ENCODE measurements at regions not wholly inside any gene's neighbourhood (a gene's known extent, or its start where the extent isn't known, plus 50 kb on each side); places are given as distances from the start of the nearest gene placed in this dataset.
"Not testable (repeated sequence)": the region's sequence is repeated elsewhere in the genome, so short reads cannot be mapped to it uniquely, and the experiment has no call there.

DNA sequence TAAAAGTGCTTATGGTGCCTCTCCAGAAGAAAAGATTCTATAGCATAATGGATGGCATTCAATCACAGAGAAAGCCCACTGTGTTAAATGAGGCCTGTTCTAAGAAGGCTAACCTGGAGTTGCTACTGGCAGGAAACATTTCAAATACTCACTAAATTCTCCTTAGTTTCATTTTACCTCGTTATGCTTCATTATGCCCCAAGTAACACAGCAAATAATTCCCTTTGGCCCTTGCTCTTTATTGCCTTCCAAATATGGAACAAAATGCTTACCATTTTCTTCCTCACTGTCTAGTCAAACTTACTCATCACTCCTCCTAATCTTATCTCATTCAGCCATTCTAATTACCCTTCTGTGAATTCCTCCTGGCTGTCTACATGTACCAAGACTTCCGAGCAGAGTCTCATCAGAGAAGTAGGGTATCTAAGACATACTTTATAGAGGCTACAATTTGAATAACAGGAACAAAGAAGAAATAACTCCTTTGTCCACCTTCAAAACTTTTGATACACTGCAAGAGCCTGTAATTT lies 292.1 kb upstream of the CLEC14A start:
- Mint-ChIP-seq H3K36me3 (ENCODE audit: low read depth) (no peaks in the 10 kb centered on the region), H3K9me3 (peaks cover 5% of the 10 kb centered on the region), H3K4me1 (ENCODE audit: low read depth) (no peaks in the 10 kb centered on the region), H3K27me3 (peaks cover 6% of the 10 kb centered on the region), H3K4me3 (no peak overlapping the region), H3K27ac (no peak overlapping the region)

DNA sequence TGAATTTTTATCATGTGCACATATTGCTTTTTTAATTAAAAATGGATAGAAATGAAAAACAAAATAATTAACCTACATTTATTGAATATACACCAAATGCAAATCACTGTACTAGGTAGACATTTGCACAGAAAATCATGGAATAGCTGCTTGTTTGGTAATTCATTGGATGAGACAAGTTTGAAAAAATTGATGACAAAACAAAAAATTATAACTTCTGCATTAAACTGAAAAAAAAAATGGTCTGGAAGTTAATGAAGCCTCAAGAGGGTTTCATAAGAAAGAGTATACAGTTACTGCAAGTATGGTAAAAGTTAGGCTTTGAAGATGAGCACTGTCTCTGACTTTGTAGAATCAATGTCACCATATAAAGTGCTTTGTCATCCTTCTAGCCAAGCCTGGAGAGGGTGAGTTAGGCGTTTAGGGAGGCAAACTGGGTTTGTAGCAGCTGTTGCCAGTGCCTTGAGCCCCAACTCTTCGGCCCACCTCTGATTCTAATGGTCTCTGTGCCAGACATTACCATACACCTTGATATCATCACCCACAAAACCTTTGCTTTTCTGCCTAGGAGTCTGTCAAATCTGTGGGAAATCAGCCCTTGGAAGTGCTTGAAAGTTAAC lies 291.1 kb upstream of the CLEC14A start:
- Mint-ChIP-seq H3K4me1 (ENCODE audit: low read depth) (no peaks in the 10 kb centered on the region), H3K27me3 (peaks cover 6% of the 10 kb centered on the region), H3K36me3 (ENCODE audit: low read depth) (no peaks in the 10 kb centered on the region), H3K9me3 (peaks cover 5% of the 10 kb centered on the region), H3K4me3 (no peak overlapping the region), H3K27ac (no peak overlapping the region)

DNA sequence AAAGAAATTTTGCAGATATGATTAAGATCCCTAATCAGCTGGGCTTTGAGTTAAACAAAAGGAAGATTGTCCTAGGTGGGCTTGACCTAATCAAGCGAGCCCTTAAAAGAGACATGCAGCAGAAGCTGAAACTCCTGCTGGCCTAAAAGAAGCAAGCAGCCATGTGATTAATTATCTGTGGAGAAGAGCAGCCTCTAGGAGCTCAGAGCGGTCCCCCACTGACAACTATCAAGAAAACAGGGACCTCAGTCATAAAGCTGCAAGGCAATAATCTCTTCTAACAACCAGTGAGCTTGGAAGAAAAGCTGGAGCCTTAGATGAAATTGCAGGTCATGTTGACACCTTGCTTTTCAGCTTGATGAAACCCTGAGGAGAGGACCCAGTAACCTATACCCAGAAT lies 288.9 kb upstream of the CLEC14A start:
- H3K27ac Mint-ChIP-seq, result no peak overlapping the region
- peaks cover 6% of the 10 kb centered on the region for H3K27me3 Mint-ChIP-seq
- no peak overlapping the region for H3K4me3 Mint-ChIP-seq
- H3K4me1 Mint-ChIP-seq (ENCODE audit: low read depth), result no peaks in the 10 kb centered on the region
- no peaks in the 10 kb centered on the region for H3K36me3 Mint-ChIP-seq (ENCODE audit: low read depth)
- H3K9me3 Mint-ChIP-seq, result peaks cover 5% of the 10 kb centered on the region

DNA sequence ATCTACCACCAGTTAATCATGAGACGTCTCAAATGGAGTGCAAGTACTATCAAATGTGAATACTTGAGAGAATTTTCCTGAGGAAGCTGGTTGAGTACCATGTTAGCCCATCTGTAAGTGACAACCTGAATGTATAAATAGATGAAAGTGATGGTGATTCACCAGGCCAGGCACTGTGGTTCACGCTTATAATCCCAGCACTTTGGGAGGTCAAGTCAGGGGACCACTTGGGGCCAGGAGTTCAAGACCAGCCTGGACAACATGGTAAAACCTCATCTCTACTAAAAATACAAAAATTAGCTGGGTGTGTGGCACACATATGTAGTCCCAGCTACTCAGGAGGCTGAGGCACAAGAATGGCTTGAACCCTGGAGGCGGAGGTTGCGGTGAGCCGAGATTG lies 288.0 kb upstream of the CLEC14A start:
- not testable (repeated sequence) for H3K36me3 Mint-ChIP-seq (ENCODE audit: low read depth); H3K9me3 Mint-ChIP-seq; H3K4me3 Mint-ChIP-seq; H3K27me3 Mint-ChIP-seq; H3K4me1 Mint-ChIP-seq (ENCODE audit: low read depth); H3K27ac Mint-ChIP-seq

DNA sequence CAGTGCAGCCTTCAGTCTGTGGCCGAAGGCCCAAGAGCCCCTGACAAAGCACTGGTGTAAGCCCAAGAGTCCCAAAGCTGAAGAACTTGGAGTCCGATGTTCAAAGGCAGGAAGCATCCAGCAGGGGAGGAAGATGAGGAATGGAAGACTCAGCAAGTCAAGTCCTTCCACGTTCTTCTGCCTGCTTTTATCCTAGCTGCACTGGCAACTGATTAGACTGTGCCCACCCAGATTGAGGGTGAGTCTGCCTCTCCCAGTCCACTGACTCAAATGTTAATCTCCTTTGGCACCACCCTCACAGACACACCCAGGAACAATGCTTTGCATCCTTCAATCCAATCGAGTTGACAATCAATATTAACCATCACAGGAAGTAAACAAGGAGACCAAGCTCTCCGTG lies 282.2 kb upstream of the CLEC14A start:
- not testable (repeated sequence) for H3K36me3 Mint-ChIP-seq (ENCODE audit: low read depth); H3K4me1 Mint-ChIP-seq (ENCODE audit: low read depth); H3K4me3 Mint-ChIP-seq; H3K27ac Mint-ChIP-seq; H3K9me3 Mint-ChIP-seq; H3K27me3 Mint-ChIP-seq

DNA sequence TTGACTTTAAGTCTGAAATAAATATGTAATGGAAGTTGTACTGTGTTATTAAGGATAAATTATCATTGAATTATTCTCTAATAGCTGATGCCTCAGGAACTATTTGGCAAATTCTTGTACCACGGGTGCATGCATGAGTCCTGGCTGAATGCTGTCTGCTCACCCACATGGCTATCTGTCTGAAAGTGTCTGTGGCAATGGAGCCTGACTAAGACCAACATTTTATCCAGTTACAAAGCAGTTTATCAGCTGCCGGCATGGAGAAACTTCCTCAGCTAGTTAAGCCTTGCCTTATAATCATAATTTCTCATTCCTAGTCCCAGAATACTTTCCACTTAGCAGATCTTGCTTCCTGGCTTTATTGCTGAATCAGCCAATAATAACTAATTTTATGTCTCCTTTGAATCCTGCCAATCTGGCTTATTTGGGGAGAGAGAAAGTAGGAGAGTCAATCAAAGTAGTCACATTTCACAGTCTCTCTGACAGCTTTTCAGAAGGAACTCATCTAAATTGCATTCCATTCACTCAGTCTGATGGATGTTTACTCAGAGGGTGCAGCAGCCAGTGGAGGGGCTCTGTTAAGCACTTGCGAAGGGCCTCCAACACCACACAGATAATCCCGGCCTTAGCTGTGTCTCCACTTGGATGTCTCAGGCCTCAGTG lies 280.6 kb upstream of the CLEC14A start:
- H3K4me1 Mint-ChIP-seq (ENCODE audit: low read depth), result no peaks in the 10 kb centered on the region
- no peaks in the 10 kb centered on the region for H3K36me3 Mint-ChIP-seq (ENCODE audit: low read depth)
- H3K27ac Mint-ChIP-seq, result no peak overlapping the region
- H3K9me3 Mint-ChIP-seq, result peaks cover 3% of the 10 kb centered on the region
- no peaks in the 10 kb centered on the region for H3K27me3 Mint-ChIP-seq
- H3K4me3 Mint-ChIP-seq, result no peak overlapping the region

DNA sequence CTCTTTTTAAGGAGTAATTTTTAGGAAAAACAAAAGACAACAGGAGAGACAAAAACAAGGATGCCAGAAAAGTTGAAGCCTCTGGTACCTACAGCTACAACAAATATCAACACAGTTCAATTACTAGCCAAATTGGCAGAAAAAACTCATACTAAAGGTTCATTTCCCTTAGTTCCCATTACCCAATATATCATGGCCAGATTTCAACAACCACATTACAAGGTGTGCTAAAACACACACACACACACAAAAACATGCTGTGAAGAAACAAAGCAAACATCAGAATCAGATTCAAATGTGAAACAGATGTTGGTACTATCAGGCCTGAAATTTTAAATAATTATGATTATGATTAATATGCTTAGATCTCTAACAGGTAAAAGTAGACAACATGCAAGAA lies 272.7 kb upstream of the CLEC14A start:
- no peak overlapping the region for H3K4me3 Mint-ChIP-seq

DNA sequence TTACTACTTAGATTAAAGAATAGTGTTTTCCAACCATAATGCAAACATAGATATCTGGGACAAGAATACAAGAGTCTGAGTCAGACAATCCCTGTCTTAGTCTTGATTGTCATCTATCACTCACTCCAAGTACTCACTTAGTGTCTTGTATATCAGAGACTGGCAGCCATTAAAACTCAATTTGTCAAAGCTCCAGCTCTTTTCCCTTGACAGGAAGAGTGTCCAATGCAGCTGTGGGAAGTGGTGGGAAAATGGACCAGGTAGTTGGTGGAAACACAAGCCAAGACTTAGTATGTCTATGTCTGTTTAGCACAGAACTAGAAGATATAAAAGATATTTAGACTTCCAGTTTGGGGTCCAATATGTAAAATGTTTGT lies 271.6 kb upstream of the CLEC14A start:
- no peaks in the 10 kb centered on the region for H3K36me3 Mint-ChIP-seq (ENCODE audit: low read depth)
- no peaks in the 10 kb centered on the region for H3K27me3 Mint-ChIP-seq
- no peaks in the 10 kb centered on the region for H3K4me1 Mint-ChIP-seq (ENCODE audit: low read depth)
- H3K9me3 Mint-ChIP-seq, result no peaks in the 10 kb centered on the region
- H3K27ac Mint-ChIP-seq, result no peak overlapping the region
- H3K4me3 Mint-ChIP-seq, result no peak overlapping the region

More for the DNA sequence above, 272.7 kb upstream of the CLEC14A start:
- H3K4me1 Mint-ChIP-seq (ENCODE audit: low read depth), result no peaks in the 10 kb centered on the region
- H3K36me3 Mint-ChIP-seq (ENCODE audit: low read depth), result no peaks in the 10 kb centered on the region
- H3K27me3 Mint-ChIP-seq, result no peaks in the 10 kb centered on the region
- no peak overlapping the region for H3K27ac Mint-ChIP-seq
- no peaks in the 10 kb centered on the region for H3K9me3 Mint-ChIP-seq

DNA sequence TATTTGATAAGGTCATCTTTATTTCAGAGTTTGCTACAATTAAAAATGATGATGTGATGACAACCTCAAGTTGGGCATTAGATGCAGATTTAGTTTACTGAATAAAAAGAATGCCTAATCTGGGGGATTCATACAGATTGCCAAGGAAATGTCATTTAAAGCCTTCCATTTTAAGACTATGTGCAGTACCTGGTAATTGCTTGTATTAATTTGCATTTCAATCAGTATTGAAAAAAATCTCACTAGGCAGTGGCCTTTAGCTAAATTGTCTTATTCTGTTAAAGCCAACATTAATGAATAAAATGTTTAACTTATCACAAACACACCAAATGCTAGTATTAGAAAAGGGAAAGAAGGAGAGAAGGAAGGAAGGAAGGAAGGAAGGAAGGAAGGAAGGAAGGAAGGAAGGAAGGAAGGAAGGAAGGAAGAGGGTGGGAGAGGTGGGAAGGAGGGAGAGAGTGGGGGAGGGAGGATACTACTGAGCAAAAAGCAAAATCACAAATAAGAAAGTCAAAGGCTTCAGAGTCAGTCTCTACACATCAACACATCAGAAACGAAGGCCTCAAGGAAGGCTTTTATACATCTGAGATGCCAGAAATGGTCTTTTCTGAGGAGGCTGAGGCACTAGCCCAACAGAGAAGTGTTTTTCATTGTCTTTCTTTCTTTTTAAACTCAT lies 271.1 kb upstream of the CLEC14A start:
- Mint-ChIP-seq H3K4me3 (no peak overlapping the region), H3K27ac (no peak overlapping the region), H3K36me3 (ENCODE audit: low read depth) (no peaks in the 10 kb centered on the region), H3K4me1 (ENCODE audit: low read depth) (no peaks in the 10 kb centered on the region), H3K27me3 (no peaks in the 10 kb centered on the region), H3K9me3 (no peaks in the 10 kb centered on the region)

DNA sequence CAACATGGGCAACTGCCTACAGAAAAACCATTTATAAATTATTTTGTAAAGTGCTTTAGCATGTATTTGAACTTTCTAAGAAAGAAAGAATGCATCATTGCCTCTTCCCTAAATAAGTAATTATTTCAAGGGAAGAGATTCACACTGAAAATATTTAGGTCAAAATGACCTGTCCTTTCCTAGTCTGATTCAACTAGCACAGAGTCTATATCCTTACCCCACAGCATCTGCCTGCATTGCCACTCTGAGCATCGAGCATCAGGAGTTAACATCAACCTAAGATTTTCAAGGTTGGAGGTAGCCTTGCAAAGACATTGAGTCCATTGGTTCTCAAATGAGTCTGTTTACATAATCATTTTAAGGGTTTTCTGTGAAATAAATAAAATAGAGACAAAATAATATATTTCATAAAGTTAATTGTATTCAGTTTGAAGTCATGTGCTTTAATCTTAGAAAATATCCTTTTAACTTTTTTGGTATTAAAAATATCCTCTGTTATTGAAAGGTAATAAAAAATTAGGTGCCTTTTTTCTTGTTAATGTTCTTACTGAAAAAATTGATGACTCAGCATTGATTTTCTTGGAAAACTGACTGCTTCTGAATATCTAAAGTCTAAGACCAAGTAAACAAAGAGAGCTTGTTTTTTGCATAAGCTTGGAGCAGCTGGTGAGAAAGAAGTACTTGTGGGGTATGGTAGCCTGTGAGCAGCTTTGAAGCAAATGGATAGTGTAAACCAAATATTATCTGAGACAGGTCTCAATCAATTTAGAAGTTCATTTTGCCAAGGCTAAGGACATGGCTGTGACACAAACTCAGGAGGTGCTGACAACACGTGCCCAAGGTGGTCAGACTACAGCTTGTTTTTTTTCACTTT lies 269.0 kb upstream of the CLEC14A start:
- Mint-ChIP-seq H3K4me1 (ENCODE audit: low read depth) (no peaks in the 10 kb centered on the region), H3K9me3 (no peaks in the 10 kb centered on the region), H3K27me3 (no peaks in the 10 kb centered on the region), H3K36me3 (ENCODE audit: low read depth) (no peaks in the 10 kb centered on the region), H3K4me3 (no peak overlapping the region), H3K27ac (no peak overlapping the region)

DNA sequence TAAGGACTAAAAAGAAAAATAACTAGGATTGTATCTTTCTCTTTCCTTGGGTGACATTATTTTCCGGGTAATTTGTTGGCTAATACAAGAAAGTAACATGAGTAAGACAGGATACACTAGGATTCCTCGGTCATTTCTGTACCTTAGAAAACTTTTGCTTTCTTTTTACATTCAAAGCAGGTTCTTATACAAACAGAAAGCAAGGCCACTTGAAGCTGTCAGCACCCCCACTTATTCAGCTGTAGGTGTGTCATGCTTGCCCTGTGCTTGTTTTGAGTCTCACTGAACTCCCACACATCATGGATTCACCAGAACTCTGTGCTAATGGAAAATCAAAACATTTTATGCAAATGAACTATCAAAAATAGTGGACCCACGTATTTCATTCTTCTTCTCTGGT lies 266.8 kb upstream of the CLEC14A start:
- H3K36me3 Mint-ChIP-seq (ENCODE audit: low read depth), result no peaks in the 10 kb centered on the region
- no peak overlapping the region for H3K27ac Mint-ChIP-seq
- H3K27me3 Mint-ChIP-seq, result no peaks in the 10 kb centered on the region
- no peak overlapping the region for H3K4me3 Mint-ChIP-seq
- H3K4me1 Mint-ChIP-seq (ENCODE audit: low read depth), result no peaks in the 10 kb centered on the region
- H3K9me3 Mint-ChIP-seq, result no peaks in the 10 kb centered on the region

DNA sequence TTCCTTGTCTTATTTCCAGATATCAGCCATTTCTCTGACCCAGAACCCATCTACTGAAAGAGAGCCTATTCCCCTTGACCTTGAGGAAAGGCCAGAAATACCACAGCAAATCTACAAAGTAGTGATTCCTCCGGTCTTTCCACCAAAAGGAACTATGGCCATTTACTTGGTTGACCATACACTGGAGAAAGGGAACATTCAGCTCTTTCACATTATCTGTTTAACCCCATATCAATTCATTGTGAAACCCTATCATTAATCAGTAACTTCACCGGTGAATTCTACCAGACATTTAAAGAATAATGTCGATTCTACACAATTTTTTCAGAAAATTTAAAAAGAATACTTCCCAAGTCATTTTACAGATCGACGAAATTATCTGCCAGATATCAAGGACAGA lies 265.7 kb upstream of the CLEC14A start:
- no peaks in the 10 kb centered on the region for H3K4me1 Mint-ChIP-seq (ENCODE audit: low read depth)
- no peaks in the 10 kb centered on the region for H3K36me3 Mint-ChIP-seq (ENCODE audit: low read depth)
- H3K4me3 Mint-ChIP-seq, result no peak overlapping the region
- H3K27ac Mint-ChIP-seq, result no peak overlapping the region
- H3K9me3 Mint-ChIP-seq, result no peaks in the 10 kb centered on the region
- H3K27me3 Mint-ChIP-seq, result no peaks in the 10 kb centered on the region

DNA sequence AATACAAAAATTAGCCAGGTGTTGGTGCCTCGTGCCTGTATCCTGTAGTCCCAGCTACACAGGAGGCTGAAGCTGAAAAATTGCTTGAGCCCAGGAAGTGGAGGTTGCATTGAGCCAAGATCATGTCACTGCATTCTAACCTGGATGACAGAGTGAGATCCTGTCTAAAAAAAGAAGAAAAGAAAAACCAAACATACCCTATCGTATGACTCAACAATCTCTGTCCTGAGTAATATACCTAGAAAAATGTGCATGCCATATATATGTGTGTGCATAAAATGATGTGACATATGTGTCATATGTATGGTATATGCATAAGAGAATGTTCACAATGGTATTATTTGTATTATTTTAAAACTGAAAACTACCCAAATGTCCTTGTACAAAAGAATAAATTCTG lies 261.5 kb upstream of the CLEC14A start:
- Mint-ChIP-seq H3K9me3 (no peaks in the 10 kb centered on the region), H3K4me3 (no peak overlapping the region), H3K27ac (no peak overlapping the region), H3K4me1 (ENCODE audit: low read depth) (no peaks in the 10 kb centered on the region), H3K27me3 (no peaks in the 10 kb centered on the region), H3K36me3 (ENCODE audit: low read depth) (no peaks in the 10 kb centered on the region)

DNA sequence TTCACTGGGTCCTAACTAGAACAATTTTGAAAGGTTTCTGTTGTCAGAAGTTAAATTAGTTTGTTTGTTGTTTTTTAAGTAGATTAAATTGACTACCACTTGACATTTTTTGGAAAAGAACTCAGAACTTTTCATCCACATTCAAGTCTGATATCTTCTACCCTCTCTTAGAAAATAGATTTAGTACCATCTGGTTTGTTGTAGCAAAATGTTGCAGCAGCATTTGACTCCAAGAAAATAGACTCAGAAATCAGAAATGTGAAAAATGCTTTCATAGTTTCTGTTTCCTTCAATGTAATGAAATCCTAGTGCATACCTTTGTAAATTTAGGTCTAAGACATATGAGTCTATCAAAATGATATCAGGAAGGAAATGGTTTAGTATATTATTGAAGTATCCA lies 256.3 kb upstream of the CLEC14A start:
- no peaks in the 10 kb centered on the region for H3K36me3 Mint-ChIP-seq (ENCODE audit: low read depth)
- no peaks in the 10 kb centered on the region for H3K9me3 Mint-ChIP-seq
- H3K4me1 Mint-ChIP-seq (ENCODE audit: low read depth), result no peaks in the 10 kb centered on the region
- H3K27ac Mint-ChIP-seq, result no peak overlapping the region
- H3K4me3 Mint-ChIP-seq, result no peak overlapping the region
- no peaks in the 10 kb centered on the region for H3K27me3 Mint-ChIP-seq

DNA sequence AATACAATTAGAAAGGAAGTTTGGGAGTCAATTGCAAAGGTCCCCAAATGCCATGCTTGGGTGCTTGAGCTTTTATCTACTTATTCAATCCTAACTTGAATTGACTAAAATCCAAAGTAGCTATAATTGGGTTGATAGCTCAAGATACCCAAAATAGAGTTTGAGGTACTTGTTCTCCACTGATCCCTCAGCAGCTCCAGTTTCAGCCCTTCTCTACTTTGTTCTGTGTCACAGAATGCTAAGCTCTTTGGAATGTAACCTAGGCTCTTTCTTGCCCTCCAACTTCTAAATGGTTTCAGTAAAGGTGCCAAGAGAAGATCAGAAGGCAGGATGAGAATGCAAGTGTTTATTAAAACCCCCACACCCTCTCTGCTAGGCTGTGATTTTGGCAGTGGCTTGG lies 251.4 kb upstream of the CLEC14A start:
- H3K4me1 Mint-ChIP-seq (ENCODE audit: low read depth), result no peaks in the 10 kb centered on the region
- H3K27me3 Mint-ChIP-seq, result no peaks in the 10 kb centered on the region
- H3K4me3 Mint-ChIP-seq, result no peak overlapping the region
- H3K36me3 Mint-ChIP-seq (ENCODE audit: low read depth), result no peaks in the 10 kb centered on the region
- H3K27ac Mint-ChIP-seq, result no peak overlapping the region
- no peaks in the 10 kb centered on the region for H3K9me3 Mint-ChIP-seq

Measured in stimulated activated naive CD8-positive, alpha-beta T cell treated with anti-CD3 and anti-CD28 coated beads, Interleukin-15, Interleukin-2, amounts not matched to agents 100 ng/mL and 50 ng/mL, for 24 hours (primary cell).